K562 (cell line): ENCODE measurements at regions not wholly inside any gene's neighbourhood (a gene's known extent, or its start where the extent isn't known, plus 50 kb on each side); places are given as distances from the start of the nearest gene placed in this dataset.
A peak's percentile ranks its signal among the peaks of the same experiment; 100 is the strongest.
"Not testable (repeated sequence)": the region's sequence is repeated elsewhere in the genome, so short reads cannot be mapped to it uniquely, and the experiment has no call there.

Experiments used
- ATAC-seq: fragments of 200-7000 bp; cut with Tn5 transposase; 3 replicates; pipeline ENCODE4 v1.9.1; 2020; ENCODE audit warnings: moderate library complexity
- BruUV-seq: library from RNA; stranded (reverse); fragments of 400-500 nt; replicated peaks from 2 replicates; lab custom pipeline; 2021; lab: Mats Ljungman, UMichigan
- CTCF ChIA-PET: fragments of 300-600 bp; formaldehyde crosslinking; extraction: SDS; loops from one replicate; lab custom pipeline; 2021; ENCODE audit warnings: low intra/inter-chr PET ratio; lab: Yijun Ruan, JAX
- POLR2A ChIA-PET: fragments of 300-600, 350-650 bp; sonication (Branson Sonifier 250); formaldehyde crosslinking; extraction: SDS; loops from one replicate; lab custom pipeline; 2021; ENCODE audit warnings: antibody characterized with exemption, inconsistent platforms; lab: Yijun Ruan, JAX
- DNase-seq, 4 experiments: peaks; one replicate each; pipeline versions ENCODE4 v3.0.0 to v3.0.0-alpha.2; 2011 to 2018; ENCODE audit warnings: low spot score in 3 of 4, mixed read lengths in 3 of 4; ENCODE audit errors: extremely low read depth in 1 of 4
- FAIRE-seq: peaks from 2 replicates; lab custom pipeline; 2011; peaks lifted over from hg19 to GRCh38; lab: Jason Lieb, UNC
- H2AFZ ChIP-seq: 2 replicates; pipeline ENCODE4 v1.6.0; 2011; ENCODE audit warnings: low read depth, low read length, control low read depth, inconsistent platforms
- H3K27ac ChIP-seq: fragments of 200-600 bp; 3 replicates; pipeline ENCODE4 v1.8.0; 2011; ENCODE audit warnings: low read depth, mild to moderate bottlenecking, control low read depth, inconsistent platforms, low read length, moderate library complexity, mixed read lengths; ENCODE audit errors: extremely low read depth
- H3K27me3 ChIP-seq, 2 experiments: fragments of 300-600 bp in 1 of 2; 2 replicates in 1 of 2; 3 replicates in 1 of 2; pipeline versions ENCODE4 v1.6.0 to v1.8.0; 2011; ENCODE audit warnings: inconsistent platforms in 2 of 2, low read length in 2 of 2, mild to moderate bottlenecking in 1 of 2, mixed read lengths in 1 of 2, moderate library complexity in 1 of 2; ENCODE audit not compliant: control insufficient read depth in 2 of 2, insufficient read depth in 2 of 2
- H3K36me3 ChIP-seq: fragments of 300-600 bp; 3 replicates; pipeline ENCODE4 v1.8.0; 2011; ENCODE audit warnings: mild to moderate bottlenecking, low read length, inconsistent platforms; ENCODE audit not compliant: control insufficient read depth, insufficient read depth
- H3K4me1 ChIP-seq, 2 experiments: fragments of 200-600 bp in 1 of 2; replicated peaks in 1 of 2; 2 replicates in 1 of 2; 3 replicates in 1 of 2; pipeline versions ENCODE4 v1.5.1 to v1.8.0; 2011; ENCODE audit warnings: inconsistent platforms in 2 of 2, low read length in 2 of 2, mild to moderate bottlenecking in 1 of 2, mixed read lengths in 1 of 2, moderate library complexity in 1 of 2; ENCODE audit not compliant: control insufficient read depth in 2 of 2, insufficient read depth in 2 of 2
- H3K4me2 ChIP-seq: 2 replicates; pipeline ENCODE4 v1.6.1; 2011; ENCODE audit warnings: low read length, control low read depth, inconsistent platforms, mixed read lengths; ENCODE audit not compliant: insufficient read depth
- H3K4me3 ChIP-seq: fragments of 200-600 bp; sonication (generic), shearing (Covaris generic); 2 replicates; pipeline ENCODE4 v1.5.1; 2016; ENCODE audit warnings: control low read depth, inconsistent platforms
- H3K79me2 ChIP-seq: fragments of 200-600 bp; 3 replicates; pipeline ENCODE4 v1.8.0; 2011; ENCODE audit warnings: low read length, inconsistent platforms; ENCODE audit not compliant: control insufficient read depth, insufficient read depth
- H3K9ac ChIP-seq, 2 experiments: 2 replicates each; pipeline versions ENCODE4 v1.6.0 to v1.6.1; 2011; ENCODE audit warnings: low read depth in 2 of 2, low read length in 2 of 2, control low read depth in 1 of 2, inconsistent platforms in 1 of 2, mild to moderate bottlenecking in 1 of 2, mixed read lengths in 1 of 2; ENCODE audit not compliant: insufficient read depth in 1 of 2
- H3K9me1 ChIP-seq: one replicate; pipeline ENCODE4 v1.6.0; 2011; ENCODE audit warnings: inconsistent platforms, mild to moderate bottlenecking, low read length, moderate library complexity; ENCODE audit not compliant: control insufficient read depth, insufficient read depth
- H3K9me3 ChIP-seq: replicated peaks from 2 replicates; pipeline ENCODE4 v1.5.1; 2011; ENCODE audit warnings: low read depth, low read length, inconsistent platforms; ENCODE audit not compliant: control insufficient read depth, insufficient read depth
- H4K20me1 ChIP-seq: replicated peaks from 2 replicates; pipeline ENCODE4 v1.6.1; 2011; ENCODE audit warnings: low read length, inconsistent platforms, mixed read lengths; ENCODE audit not compliant: control insufficient read depth, insufficient read depth
- CBX3 ChIP-seq, 2 experiments: IDR thresholded peaks; 1 replicate in 1 of 2; 2 replicates in 1 of 2; pipeline ENCODE4 v1.6.1; 2012; ENCODE audit warnings: inconsistent platforms in 2 of 2, low read length in 2 of 2, borderline replicate concordance in 1 of 2, control low read depth in 1 of 2
- CHAMP1 ChIP-seq: fragments of 450-650 bp; IDR thresholded peaks from 2 replicates; pipeline ENCODE4 v1.6.1; 2016; ENCODE audit warnings: mild to moderate bottlenecking
- MYBL2 ChIP-seq, 2 experiments: fragments of 450-650 bp in 1 of 2; sonication (generic) in 1 of 2; formaldehyde crosslinking in 1 of 2; IDR thresholded peaks; 2 replicates each; pipeline versions ENCODE4 v1.6.1 to v1.8.1; 2017 to 2022; ENCODE audit warnings: borderline replicate concordance in 1 of 2, inconsistent platforms in 1 of 2, low read depth in 1 of 2, mild to moderate bottlenecking in 1 of 2, missing genetic modification reagents in 1 of 2, moderate library complexity in 1 of 2
- POLR2AphosphoS2 ChIP-seq: IDR thresholded peaks from 2 replicates; pipeline ENCODE4 v1.6.1; 2012; ENCODE audit warnings: low read length, improper control_type of control experiment
- RAD21 ChIP-seq, 2 experiments: fragments of 250-450 bp in 1 of 2; fragments of 450-650 bp in 1 of 2; sonication (Bioruptor Pico) in 1 of 2; formaldehyde crosslinking in 1 of 2; IDR thresholded peaks in 1 of 2; conservative IDR thresholded peaks in 1 of 2; 2 replicates each; pipeline versions ENCODE4 v1.4.0 to v1.8.0; 2020 to 2022; ENCODE audit warnings: mild to moderate bottlenecking in 2 of 2, moderate library complexity in 1 of 2
- RFX1 ChIP-seq: fragments of 450-650 bp; IDR thresholded peaks from 2 replicates; pipeline ENCODE4 v1.6.1; 2016; ENCODE audit warnings: mild to moderate bottlenecking, moderate library complexity
- TRIM24 ChIP-seq, 2 experiments: fragments of 450-650 bp; IDR thresholded peaks; 2 replicates each; pipeline ENCODE4 v1.6.1; 2016
- ZC3H8 ChIP-seq: fragments of 450-650 bp; IDR thresholded peaks from 2 replicates; pipeline ENCODE4 v1.6.1; 2017
- ZFP1 ChIP-seq: fragments of 450-650 bp; formaldehyde crosslinking; IDR thresholded peaks from 2 replicates; pipeline ENCODE4 v1.4.0; 2020; ENCODE audit warnings: mild to moderate bottlenecking, mixed read lengths
- ZNF431 ChIP-seq: sonication (generic); formaldehyde crosslinking; IDR thresholded peaks from 2 replicates; pipeline ENCODE4 v1.8.0; 2022; ENCODE audit warnings: mild to moderate bottlenecking, missing genetic modification reagents
- WGBS: fragments of 100-300 bp; shearing (Covaris generic); methylation state at CpG from one replicate; pipeline ENCODE4 v1.1.6; 2016; ENCODE audit warnings: low coverage, mixed read lengths; ENCODE audit not compliant: insufficient coverage; ENCODE audit errors: missing lambda C conversion rate; 5-methylcytosine and 5-hydroxymethylcytosine counted together
- in situ Hi-C: fragments of 300-500 bp; cut with MboI; formaldehyde crosslinking; loops from 4 replicates; pipeline ENCODE4 v1.15.0; 2018; ENCODE audit warnings: inconsistent platforms, mixed read lengths
- intact Hi-C: fragments of 100-400 bp; cut with micrococcal nuclease; formaldehyde crosslinking; loops from 2 replicates; pipeline ENCODE4 v1.14.2; 2022

- POLR2A ChIA-PET, DNase-seq, H4K20me1 ChIP-seq, H3K9ac ChIP-seq, BruUV-seq, H3K36me3 ChIP-seq, H2AFZ ChIP-seq, H3K27me3 ChIP-seq, H3K4me3 ChIP-seq, H3K79me2 ChIP-seq, H3K4me1 ChIP-seq, H3K4me2 ChIP-seq, H3K27ac ChIP-seq, CTCF ChIA-PET, FAIRE-seq, ATAC-seq, intact Hi-C loops, H3K9me1 ChIP-seq, H3K9me3 ChIP-seq, in situ Hi-C loops: not testable (repeated sequence)
- WGBS, result 8% methylated on average over 2 of the region's 2 CpGs
- TF ChIP-seq ZNF431 (CRISPR knock-in tag), result peak; percentile 96
Observed at GRCh38 chr2:144724460-144724859, 204.5 kb upstream of the ZEB2 start.

- H3K79me2 ChIP-seq, result no peaks in the 10 kb centered on the region
- H3K9ac ChIP-seq, result no peak overlapping the region
- H4K20me1 ChIP-seq, result no peaks in the 10 kb centered on the region
- BruUV-seq, result no TSS peak
- no peaks in the 10 kb centered on the region for H3K27me3 ChIP-seq
- H3K27ac ChIP-seq, result no peak overlapping the region
- H3K4me3 ChIP-seq, result no peak overlapping the region
- DNase-seq (no peak), ATAC-seq (no peak), FAIRE-seq (no peak)
- no peaks in the 10 kb centered on the region for H3K9me1 ChIP-seq
- H3K36me3 ChIP-seq, result no peaks in the 10 kb centered on the region
- intact Hi-C loops (no loop called here), in situ Hi-C loops (no loop called here)
- peaks cover 6% of the 10 kb centered on the region; the same call in 1 of the 2 replicates for H3K9me3 ChIP-seq
- POLR2A ChIA-PET, result no interaction called here
- CTCF ChIA-PET, result no interaction called here
- no peak overlapping the region for H2AFZ ChIP-seq
- H3K4me1 ChIP-seq, result peaks cover 0 to 8% of the 10 kb centered on the region in 2 experiments; a peak in 2 of 5 replicates
- no peak overlapping the region for H3K4me2 ChIP-seq
- TF ChIP-seq MYBL2 (IDR thresholded peaks at IDR 0.05; ENCODE audit: low read depth) (peak; percentile 30; the same call in 1 of the 2 replicates), MYBL2 (CRISPR knock-in tag; IDR thresholded peaks at IDR 0.05; ENCODE audit: borderline replicate concordance) (no peak), RFX1 (0 out of 2 replicates have a peak, but pooled peaks have one; percentile 12), CHAMP1 (peak; percentile 77; the same call in 1 of the 2 replicates), TRIM24 (IDR thresholded peaks at IDR 0.05) (peak; percentile 80 to 84), POLR2AphosphoS2 (no peak), CBX3 (IDR thresholded peaks at IDR 0.05; ENCODE audit: borderline replicate concordance in 1 of 2, low read length in 2 of 2) (peak in 1 of 2 experiments; percentile 99; a peak in 2 of 3 replicates), ZC3H8 (no peak), ZFP1 (peak; percentile 89), RAD21 (CRISPR knock-in tag; conservative IDR thresholded peaks at IDR 0.05 in 1 of 2, IDR thresholded peaks at IDR 0.05 in 1 of 2) (peak in 1 of 2 experiments; percentile 11; a peak in 1 of 4 replicates)
Observed at GRCh38 chr2:144718376-144718775, 198.5 kb upstream of the ZEB2 start.
